NCI-H1694 (cell line): ENCODE measurements at regions not wholly inside any gene's neighbourhood (a gene's known extent, or its start where the extent isn't known, plus 50 kb on each side); places are given as distances from the start of the nearest gene placed in this dataset.

Experiments
- DNase-seq: peaks from one replicate; lab custom pipeline; 2025; lab: John Stamatoyannopoulos, UW

DNA sequence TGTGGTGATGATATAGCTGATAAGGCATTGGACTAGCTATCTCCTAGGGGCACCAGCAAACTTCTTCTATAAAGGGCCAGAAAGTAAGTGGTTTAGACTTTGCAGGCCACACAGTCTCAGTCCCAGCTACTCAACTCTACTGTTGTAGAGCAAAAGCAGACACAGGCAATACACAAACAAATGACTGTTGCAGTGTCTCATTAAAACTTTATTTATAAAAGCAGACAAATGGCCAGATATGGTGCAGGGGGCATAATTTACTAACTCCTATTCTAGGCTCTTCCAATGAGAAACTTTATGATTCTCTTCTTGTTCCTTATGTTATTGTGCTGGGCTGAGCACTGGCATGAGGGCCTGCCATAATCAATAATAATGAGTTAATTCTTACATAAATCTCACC is 176.8 kb upstream of the POU3F1 start:
- no peak for DNase-seq

DNA sequence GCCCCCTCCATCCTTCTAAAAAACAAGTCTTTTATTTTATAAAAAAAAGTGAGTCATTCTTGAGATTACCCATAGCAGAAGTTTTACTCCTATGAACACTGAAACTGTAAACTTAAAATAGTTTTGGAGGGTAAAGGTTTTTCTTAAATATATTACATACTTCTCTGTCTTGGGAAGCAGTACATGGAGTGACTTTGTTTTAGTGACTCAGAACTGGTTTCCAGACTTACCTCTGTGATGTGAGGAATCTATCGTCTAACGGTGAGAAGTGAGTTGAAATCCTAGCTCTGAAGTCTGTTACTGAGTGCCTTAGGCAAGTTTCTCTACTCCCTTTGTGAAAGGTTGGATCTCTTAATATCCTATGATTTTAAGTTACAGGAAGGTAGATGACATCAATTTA is 176.3 kb upstream of the POU3F1 start:
- no peak for DNase-seq

DNA sequence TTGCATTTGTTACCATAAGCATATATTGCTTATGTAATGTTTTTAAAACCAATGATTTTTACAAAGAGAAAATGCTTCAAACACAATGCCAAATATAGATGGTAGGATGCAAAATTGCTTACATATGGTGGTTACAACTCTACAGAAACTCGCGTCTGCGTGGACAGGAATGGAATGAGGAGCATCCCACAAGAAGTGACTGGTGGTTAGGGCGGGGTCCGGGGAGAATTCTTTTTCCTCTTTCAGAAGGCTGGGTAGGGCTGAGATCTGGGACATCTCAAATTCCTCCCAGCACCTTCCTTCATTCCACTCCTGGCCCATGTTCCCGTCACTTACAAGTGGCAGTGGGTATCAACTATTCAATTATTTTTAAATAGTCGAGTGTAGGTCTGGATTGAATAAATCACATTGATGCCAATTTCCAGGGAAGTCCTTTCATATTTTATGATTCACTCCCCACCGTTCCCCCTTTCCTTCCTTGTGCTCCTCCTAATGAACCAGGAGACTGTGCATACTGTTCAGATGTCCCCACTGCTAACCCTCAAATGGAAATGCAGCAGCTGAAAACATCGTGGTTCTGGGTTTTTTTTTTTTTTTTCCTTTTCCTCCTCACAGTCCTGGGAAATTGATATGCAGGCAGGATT is 174.5 kb upstream of the POU3F1 start:
- DNase-seq, result no peak

DNA sequence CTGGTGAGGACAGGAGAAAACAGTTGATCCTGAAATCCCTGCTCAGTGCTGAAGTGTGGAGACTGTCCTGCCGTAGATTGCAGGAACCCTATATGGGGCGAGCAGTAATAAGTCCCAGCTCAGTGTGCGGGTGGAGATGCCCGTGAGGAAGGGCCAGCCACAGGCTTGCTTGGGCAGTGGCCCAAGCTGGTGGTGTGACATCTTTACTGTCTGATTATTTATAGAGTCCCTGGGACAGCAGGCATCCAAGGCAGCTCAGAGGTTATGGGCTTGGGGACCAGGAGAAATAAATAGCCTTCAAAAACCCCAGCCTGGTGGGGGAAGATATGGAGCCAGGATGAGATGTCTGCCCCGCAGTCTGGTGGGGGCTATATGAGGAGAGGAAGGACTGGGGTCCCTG is 170.7 kb upstream of the POU3F1 start:
- DNase-seq, result no peak

DNA sequence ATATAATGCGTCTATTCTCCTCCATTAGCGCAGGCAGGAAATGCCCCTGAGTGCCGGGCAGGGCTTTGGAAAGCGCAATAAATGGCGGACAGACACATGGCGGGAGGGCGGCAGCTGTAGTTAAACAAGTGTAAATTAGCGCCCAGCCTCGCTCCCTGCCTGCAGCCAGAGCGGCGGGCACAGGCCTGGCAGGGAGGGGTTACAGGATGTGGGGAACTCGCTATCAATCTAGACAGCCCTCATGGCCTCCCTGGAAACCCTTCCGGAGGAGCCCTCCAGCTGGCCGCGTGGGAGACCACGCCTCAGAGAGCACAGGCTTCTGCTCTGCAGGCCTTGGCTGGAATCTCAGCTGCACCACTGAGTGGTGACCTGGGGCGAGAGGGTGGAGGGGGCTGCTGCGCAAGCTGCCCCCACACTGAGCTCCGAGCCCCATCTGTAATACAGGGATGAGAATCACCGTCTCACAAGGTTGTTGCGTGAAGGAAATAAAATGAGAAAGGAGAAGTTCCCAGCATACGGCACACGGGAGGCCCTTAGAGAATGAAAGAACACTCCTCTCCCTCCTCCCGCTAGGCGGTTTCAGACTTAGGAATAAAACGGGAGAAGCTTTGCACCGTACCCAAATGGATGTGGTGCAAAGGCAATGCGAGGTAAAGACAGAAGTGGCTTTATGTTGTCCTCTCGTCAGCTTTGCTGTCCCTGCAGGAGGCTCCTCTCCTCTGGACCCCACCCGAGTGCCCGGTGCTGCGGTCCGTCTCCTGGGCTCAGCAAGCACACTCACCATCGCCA is 167.2 kb upstream of the POU3F1 start:
- no peak for DNase-seq

DNA sequence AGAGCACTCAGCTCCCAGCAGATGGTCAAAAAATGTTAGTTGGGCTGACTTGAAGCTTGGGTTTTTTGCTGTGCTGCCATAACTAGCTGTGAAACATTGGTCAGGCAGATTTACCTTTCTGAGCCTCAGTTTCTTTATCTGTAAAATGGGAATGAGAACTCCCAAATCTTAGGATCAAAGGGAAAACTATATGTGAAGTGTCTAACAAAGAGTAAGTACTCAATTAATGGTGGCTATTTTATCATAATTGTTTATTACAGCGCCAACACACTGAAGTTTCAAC is 164.2 kb upstream of the POU3F1 start:
- DNase-seq, result no peak

DNA sequence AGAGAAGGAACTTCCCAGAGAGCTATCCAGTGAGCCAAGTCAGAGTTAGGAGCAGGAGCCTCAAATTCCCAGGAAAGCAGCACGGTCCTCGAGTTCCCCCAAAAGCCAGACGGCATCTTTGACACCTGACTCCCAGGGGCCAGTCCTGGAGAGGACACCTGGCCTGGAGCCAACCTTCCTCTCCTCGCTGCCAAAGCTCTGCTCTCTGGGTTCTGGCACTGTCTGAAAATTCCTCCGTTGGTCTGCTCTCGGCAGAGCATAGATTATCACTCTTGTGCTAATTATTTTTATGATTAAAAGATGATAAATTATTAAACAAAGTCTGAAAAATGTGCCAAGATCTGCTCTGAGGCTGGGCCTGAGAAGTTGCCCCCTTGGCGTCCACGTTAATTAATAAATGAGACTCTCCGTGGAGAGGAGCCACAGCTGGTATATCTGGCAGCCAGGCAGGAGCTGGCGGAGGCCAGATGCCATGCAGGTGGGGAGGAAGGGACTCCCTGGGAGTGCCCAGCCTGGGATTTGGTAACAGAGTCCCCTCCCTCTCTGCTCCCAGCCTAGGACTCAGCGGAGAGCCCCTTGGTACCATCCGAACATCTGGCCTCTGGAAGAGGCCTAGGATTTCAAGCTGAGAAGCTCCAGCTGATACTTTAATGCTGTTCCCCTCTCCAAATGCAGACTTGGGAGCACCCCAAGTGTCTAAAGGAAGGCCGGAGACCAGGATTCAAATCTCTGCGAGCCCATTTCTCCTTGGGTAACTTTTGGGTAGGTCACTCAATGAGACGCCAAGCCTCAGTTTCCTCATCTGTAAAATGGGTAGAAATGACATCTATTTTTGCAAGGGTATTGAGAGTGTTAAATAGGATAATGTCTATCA is 163.7 kb upstream of the POU3F1 start:
- DNase-seq, result peak; percentile 82

DNA sequence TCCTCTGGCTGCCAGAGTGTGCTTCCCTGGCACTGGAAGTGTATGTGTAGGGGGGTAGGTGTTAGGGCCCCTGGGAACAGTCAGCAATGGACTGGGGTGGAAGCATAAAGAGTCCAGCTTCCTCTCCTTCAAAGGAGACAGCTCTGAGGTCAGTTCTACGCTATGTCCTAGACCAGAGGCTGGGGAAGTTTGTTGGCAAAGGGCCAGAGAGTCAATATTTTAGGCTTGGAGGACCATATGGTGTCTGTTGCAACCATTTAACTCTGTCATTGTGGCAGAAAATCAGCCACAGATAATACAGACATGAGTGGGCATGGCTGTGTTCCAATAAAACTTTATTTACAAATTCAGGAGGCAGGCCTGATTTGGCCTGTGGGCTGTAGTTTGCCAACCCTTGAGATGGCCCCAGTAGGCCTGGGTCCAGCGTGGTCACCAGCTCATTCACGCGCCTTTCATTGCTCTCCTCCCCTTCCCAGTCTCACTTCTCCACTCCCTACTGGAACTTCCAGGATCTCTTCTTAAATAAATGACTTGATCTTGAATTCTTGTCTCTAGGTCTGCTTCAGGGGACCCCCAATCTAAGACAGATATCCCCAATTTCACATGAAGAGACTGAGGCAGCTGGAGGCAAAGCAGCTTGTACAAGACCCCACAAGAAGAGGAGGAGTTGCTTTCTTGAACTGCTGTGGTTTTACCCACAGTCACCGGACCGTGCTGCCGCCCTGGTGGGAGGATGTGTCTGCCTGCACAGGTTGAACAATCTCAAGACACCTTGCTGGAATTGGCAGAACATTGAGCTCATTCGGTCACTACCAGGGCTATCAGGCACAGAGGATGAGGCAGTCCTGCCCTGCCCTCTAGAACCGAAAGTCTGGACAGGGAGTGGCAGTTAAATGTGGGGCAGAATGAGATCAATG is 162.4 kb upstream of the POU3F1 start:
- DNase-seq, result peak; percentile 36

DNA sequence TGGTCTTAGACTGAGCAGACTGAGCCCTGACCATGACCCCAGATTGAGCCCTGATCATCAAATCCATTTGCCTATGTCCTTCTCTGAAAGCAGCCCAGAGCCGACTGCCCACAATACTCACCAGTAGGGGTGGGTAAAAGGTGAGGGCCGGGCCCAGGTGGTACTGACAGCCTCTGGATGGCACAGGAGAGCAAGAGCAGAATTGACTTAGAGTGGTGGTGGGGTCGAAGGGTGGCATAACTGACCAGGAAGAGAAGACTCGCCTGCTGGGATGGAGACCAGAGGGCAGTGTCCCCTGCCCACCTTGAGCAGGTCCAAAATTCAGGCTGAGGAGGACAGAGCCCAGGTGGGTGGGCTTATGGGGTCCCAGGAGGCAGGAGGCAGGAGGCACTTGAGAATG is 161.3 kb upstream of the POU3F1 start:
- DNase-seq, result no peak

DNA sequence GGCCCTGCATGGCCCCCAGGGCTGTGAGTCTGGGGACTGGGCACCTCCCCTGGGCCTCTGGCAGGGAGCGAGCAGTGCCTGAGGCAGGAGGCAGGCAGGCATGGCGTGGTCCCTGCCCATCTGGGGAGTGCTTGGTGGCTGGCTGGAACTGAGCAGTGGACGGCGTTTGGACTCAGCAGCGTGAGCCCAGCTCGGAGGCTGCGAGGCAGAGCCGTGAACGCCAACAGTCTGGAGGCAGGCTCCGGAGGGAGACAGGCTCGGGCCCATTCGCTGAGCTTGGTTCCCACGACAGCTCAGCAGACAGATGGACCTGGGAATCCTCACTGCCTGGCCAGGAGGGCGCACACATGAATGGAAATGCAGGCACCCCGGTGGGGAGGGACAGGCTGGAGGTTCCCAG is 160.7 kb upstream of the POU3F1 start:
- peak; percentile 5 for DNase-seq

DNA sequence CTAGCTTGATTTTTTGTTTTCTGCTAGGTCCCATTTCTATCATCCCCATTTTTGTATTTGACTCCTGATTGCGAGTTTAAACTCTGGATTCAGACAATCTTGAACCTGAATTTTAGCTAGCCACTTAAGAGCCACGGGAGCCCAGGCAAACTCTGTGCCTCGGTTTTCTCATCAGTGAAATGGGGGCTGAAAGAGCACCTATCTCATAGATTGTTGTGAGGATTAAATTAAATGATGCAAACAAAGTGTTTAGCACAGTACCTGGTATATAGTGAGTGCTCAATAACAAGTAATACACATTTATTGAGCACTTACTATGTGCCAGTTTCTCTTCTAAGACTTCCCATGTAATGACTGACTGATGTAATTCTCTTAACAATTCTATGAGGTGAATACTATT is 158.1 kb upstream of the POU3F1 start:
- no peak for DNase-seq

DNA sequence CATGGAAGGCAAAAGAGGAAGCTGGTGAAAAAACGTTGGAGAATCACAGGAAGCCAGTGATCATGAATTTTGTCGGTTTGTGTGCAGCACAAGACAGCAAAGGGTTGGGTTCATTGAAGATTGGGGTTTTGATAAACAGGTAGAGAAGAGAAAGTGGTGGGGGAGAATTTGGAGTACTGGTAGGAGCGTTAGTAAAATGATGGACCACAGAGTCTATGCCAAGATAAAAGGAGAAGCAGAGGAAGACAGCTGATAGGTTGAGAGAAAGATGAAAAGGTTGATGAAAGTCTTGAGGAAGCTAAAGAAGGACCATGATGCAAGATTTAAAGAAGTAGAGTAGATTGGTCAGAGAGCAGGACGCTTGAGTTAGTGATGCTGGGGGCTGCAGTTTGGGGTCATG is 156.8 kb upstream of the POU3F1 start:
- no peak for DNase-seq

DNA sequence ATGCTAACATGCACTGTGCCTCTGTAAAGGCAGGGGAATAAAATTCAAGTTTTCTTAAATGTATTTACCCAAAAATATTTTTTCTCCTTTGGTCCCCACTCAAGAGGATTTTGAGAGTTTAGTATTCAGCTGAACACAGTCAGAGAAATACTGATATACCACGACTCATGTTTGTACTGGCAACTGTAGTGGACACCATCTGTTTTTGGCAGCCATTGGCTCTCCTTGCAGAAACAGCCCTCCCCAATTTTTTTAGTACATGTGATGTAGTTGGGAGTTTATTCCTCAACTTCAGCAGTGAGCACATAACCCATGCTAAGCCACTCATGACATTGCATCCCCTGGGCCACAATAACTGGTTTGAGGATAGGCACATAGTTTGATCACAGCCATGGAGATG is 154.8 kb upstream of the POU3F1 start:
- DNase-seq, result no peak

DNA sequence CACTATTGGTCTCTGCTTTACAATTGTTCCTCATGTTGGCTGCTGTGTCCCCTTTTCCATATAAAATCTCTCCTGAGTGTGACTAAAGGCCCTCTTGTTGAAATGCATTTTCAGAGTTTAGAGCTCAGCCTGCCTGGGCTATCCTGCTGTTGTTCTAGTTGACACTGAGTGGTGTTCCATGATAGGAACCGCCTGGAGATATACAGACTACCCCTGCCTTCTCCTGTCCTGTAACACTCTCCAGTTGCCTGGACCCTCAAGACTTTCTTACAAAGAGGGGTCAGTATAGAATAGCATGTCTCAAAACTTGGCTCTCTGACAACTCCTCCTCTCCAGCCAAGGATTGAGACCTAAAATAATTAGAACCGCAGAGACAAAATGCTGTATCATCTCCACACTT is 152.0 kb upstream of the POU3F1 start:
- no peak for DNase-seq

DNA sequence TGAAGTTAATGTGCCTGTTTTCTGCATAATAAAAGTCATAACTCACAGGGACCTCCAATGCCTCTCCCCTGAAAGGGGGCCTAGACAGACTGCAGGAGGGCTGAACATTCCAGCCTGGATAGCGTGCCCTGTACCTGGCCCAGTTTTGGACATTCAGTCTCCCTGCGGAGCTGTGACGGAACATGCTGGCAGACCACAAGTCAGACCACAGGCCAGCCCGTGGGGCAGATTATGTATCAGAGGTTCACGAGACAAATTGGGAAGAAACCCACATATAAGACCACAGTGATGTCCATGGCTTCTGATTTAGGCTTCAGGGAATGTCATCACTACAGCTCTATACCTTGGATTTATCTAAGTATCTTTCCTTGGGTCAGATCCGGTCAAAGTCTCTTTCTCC is 151.5 kb upstream of the POU3F1 start:
- DNase-seq, result no peak

DNA sequence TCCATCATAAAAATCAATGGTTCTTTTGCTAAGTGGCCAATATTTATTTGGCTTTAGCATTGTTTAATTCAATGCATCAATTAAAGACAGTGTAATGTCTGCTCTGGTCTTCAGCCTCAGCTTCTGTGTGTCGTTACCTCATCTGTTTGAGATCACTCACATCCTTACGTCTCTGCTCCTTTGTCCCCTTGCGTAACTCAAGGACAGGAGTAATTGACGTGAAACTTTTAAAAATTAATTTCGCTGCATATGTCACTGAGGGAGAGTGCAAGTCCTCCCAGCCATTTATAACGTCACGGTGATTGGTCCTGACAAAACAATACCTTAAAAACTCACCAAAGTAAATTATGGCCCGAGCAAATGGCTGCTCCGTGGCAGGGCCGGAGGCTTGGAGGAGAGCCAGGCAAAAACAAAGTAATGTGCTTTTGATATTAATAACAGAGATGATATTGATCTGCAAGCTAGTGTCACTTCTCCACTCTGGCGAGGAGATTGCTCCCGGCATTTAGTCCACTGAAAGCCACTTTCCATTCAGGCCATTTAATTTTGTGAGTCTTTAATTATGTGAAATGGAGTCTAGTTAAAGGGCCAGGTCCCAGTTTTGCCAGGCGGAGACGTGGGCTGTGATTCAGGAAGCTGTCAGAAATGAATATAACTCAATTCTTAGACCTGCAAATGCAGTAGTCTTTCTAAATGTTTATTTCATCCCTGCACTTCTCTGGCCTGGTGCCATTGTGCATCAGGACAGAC is 150.9 kb upstream of the POU3F1 start:
- no peak for DNase-seq

DNA sequence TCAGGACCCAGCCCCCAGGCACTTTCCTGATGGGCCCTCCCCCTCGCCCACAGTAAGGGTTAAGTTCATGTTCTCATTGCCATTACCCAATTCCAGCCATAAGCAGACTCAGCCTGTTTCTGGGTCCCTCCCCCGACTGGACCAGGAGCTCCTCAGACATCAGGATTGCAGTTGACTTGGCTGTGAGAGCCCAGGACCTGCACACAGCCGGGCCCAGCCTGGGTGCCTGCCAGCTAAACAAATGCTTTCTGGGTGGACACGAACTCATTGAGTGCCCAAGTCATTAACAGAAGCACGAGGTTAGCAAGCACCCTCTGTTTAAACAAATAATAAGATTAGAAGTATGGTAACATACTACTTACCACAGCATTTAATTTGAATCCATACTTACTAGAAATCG is 147.9 kb upstream of the POU3F1 start:
- DNase-seq, result no peak

DNA sequence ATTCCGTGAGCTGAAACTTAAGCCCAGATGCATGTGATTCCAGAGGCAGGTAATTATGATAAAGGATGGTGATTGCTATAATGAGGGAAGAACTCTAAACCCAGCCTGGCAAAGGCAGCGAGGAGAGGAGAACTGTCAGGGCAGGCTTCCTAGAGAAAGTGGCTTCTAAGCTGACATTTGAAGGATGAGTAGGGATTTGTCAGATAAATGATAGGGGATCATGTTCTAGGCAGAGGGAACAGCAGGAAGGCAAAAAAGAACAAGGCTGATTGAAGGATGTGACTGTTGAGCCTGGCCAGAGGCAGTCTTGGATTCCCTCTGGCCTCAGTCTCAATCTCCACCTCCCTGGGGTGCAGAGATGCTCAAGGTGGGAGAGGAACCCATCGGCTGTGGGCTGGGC is 146.4 kb upstream of the POU3F1 start:
- DNase-seq, result no peak

DNA sequence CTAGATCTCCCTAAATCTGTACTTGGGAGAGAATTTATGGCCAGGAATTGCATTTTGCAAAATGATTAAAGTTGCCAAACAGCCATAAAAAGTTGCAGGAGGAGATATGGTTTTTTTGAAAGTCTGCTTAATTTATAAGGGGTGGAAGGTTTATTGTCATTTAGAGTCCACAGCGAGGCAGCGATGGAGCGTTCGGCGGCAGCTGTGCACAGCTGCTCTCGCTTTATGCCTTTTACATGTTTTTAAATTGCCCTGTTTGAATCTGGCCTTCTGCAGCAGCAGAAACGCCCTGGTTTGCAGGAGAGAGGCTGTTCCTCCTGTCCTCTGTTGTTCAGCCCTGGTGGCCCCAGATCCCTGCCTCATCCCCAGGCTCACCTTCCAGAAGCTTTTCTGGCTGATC is 144.9 kb upstream of the POU3F1 start:
- DNase-seq, result no peak

DNA sequence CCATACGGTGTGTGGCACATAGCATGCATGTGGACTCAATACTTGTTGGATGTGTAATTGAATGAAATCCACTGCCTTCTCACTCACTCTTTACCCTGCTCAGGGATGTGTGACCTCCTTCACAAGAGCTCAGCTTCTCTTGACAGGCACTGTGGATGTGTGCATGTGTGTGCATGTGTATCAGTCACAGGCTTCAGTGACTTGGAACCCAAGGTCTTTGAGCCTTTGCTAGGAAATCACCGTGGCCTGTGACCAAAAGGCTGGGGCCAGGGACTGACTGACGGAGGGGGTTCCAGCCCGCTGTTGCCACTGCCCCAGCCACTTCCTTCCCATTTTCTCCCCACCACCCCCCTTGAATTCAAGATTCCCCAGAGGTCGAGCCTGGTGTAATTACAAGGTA is 144.4 kb upstream of the POU3F1 start:
- DNase-seq, result no peak

DNA sequence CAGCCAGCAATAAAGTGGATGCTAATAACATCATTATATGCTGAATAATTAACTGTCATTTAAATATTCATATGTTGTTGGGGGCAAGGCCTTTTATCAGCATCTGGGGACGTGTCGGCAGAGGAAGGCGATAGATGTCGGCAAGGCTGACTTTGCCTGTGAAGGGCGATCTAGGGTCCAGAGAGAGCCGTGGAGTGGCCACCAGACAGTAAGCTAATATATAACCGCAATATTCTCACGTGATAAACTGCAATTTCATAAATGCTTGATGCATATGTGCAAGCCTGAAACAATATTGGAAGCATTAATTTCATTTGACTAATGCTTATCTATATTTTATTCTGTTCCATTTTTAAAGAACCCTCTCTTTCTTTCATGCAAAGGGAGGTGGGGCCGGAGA is 141.0 kb upstream of the POU3F1 start:
- no peak for DNase-seq
